Mammary epithelial cell (primary cell): ENCODE measurements at regions not wholly inside any gene's neighbourhood (a gene's known extent, or its start where the extent isn't known, plus 50 kb on each side); places are given as distances from the start of the nearest gene placed in this dataset.

Source experiments
- EZH2 ChIP-seq: IDR thresholded peaks from 2 replicates; pipeline ENCODE4 v1.6.1; 2012; ENCODE audit warnings: low read length, inconsistent platforms, borderline replicate concordance
- TF ChIP-seq, protein P1 (sequence below), 2 donors: IDR thresholded peaks in 1 of 2; conservative IDR thresholded peaks in 1 of 2; 2 replicates each; pipeline ENCODE4 v1.5.1; 2011 to 2012; ENCODE audit warnings: inconsistent platforms in 2 of 2, low read length in 2 of 2, mild to moderate bottlenecking in 2 of 2, control low read depth in 1 of 2, low read depth in 1 of 2; ENCODE audit not compliant: insufficient read depth in 1 of 2; ENCODE audit errors: extremely low read depth in 1 of 2

DNA sequence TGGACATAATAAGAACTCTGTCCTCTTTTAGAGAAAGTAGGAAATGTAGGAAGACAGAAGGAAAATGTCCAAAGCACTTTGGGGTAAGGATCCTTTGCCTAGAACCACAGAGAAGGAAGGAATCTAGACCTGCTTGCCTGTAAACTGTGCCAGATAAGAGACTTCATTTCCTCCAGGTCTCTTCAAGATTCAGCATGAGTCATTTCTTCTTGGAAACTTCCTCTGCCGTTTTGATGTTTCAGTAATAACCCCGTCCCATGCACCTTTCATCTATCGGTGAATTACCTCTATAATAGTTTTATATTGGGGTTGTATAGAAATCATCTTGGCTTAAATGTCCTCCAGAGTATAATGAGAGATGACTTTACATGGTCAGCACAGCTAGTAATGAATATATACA, 63.2 kb upstream of the LRATD1 start:
- TF ChIP-seq, protein P1, sequence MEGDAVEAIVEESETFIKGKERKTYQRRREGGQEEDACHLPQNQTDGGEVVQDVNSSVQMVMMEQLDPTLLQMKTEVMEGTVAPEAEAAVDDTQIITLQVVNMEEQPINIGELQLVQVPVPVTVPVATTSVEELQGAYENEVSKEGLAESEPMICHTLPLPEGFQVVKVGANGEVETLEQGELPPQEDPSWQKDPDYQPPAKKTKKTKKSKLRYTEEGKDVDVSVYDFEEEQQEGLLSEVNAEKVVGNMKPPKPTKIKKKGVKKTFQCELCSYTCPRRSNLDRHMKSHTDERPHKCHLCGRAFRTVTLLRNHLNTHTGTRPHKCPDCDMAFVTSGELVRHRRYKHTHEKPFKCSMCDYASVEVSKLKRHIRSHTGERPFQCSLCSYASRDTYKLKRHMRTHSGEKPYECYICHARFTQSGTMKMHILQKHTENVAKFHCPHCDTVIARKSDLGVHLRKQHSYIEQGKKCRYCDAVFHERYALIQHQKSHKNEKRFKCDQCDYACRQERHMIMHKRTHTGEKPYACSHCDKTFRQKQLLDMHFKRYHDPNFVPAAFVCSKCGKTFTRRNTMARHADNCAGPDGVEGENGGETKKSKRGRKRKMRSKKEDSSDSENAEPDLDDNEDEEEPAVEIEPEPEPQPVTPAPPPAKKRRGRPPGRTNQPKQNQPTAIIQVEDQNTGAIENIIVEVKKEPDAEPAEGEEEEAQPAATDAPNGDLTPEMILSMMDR (conservative IDR thresholded peaks at IDR 0.05 in 1 of 2, IDR thresholded peaks at IDR 0.05 in 1 of 2; ENCODE audit: extremely low read depth in 1 of 2, insufficient read depth in 1 of 2, low read depth in 1 of 2, low read length in 2 of 2): no peak
- TF ChIP-seq EZH2: no peak
